H1 (cell line): ENCODE measurements at regions not wholly inside any gene's neighbourhood (a gene's known extent, or its start where the extent isn't known, plus 50 kb on each side); places are given as distances from the start of the nearest gene placed in this dataset.

Experiments
- BCL11A ChIP-seq, 2 experiments: IDR thresholded peaks; one replicate each; pipeline ENCODE4 v1.6.1; 2011; ENCODE audit warnings: low read depth in 2 of 2, low read length in 2 of 2, mild to moderate bottlenecking in 2 of 2
- CHD2 ChIP-seq: IDR thresholded peaks from 2 replicates; pipeline ENCODE4 v1.6.1; 2012; ENCODE audit warnings: low read length, improper control_type of control experiment
- CREB1 ChIP-seq: IDR thresholded peaks from 2 replicates; pipeline ENCODE4 v1.6.1; 2012; ENCODE audit warnings: inconsistent platforms
- CTCF ChIP-seq, 3 experiments: IDR thresholded peaks; 1 replicate in 2 of 3; 2 replicates in 1 of 3; pipeline versions ENCODE4 v1.5.1 to v1.6.1; 2011; ENCODE audit warnings: low read length in 3 of 3, mild to moderate bottlenecking in 3 of 3, inconsistent platforms in 2 of 3, low read depth in 1 of 3, moderate library complexity in 1 of 3; ENCODE audit not compliant: insufficient read depth in 1 of 3; ENCODE audit errors: control extremely low read depth in 1 of 3
- EP300 ChIP-seq, 2 experiments: IDR thresholded peaks; 1 replicate in 1 of 2; 2 replicates in 1 of 2; pipeline ENCODE4 v1.6.1; 2011 to 2012; ENCODE audit warnings: low read depth in 2 of 2, low read length in 2 of 2, mild to moderate bottlenecking in 2 of 2, borderline replicate concordance in 1 of 2, inconsistent platforms in 1 of 2, moderate library complexity in 1 of 2
- EZH2 ChIP-seq: fragments of 200-600 bp; sonication (generic); IDR thresholded peaks from 2 replicates; pipeline ENCODE4 v1.7.1; 2012; ENCODE audit warnings: low read depth, mild to moderate bottlenecking, moderate library complexity, low read length, inconsistent platforms; ENCODE audit not compliant: severe bottlenecking
- JUND ChIP-seq: IDR thresholded peaks from 2 replicates; pipeline ENCODE4 v1.6.1; 2011; ENCODE audit warnings: mild to moderate bottlenecking, improper control_type of control experiment, low read length
- PHF8 ChIP-seq: fragments of 200-600 bp; sonication (generic); conservative IDR thresholded peaks from 2 replicates; pipeline ENCODE4 v1.7.1; 2012; ENCODE audit warnings: low read depth, mild to moderate bottlenecking, inconsistent platforms, low read length, moderate library complexity
- POLR2A ChIP-seq, 2 experiments: IDR thresholded peaks; 1 replicate in 1 of 2; 2 replicates in 1 of 2; pipeline ENCODE4 v1.6.1; 2011; ENCODE audit warnings: low read depth in 2 of 2, low read length in 2 of 2, mild to moderate bottlenecking in 2 of 2; ENCODE audit errors: control extremely low read depth in 1 of 2
- POLR2AphosphoS5 ChIP-seq: IDR thresholded peaks from 2 replicates; pipeline ENCODE4 v1.6.1; 2011; ENCODE audit warnings: low read depth, low read length
- SP2 ChIP-seq: IDR thresholded peaks from 2 replicates; pipeline ENCODE4 v1.6.1; 2012; ENCODE audit warnings: mild to moderate bottlenecking, low read length, inconsistent platforms
- TEAD4 ChIP-seq: IDR thresholded peaks from 2 replicates; pipeline ENCODE4 v1.6.1; 2012; ENCODE audit warnings: low read depth, low read length, inconsistent platforms, mixed read lengths
- USF2 ChIP-seq: IDR thresholded peaks from 2 replicates; pipeline ENCODE4 v1.6.1; 2011; ENCODE audit warnings: low read length, improper control_type of control experiment
- TF ChIP-seq, protein P1 (sequence below): IDR thresholded peaks from 2 replicates; pipeline ENCODE4 v1.6.1; 2011; ENCODE audit warnings: low read depth, mild to moderate bottlenecking, low read length; ENCODE audit not compliant: insufficient read depth

- TF ChIP-seq EZH2: no peak
- no peak for TF ChIP-seq JUND
- TF ChIP-seq PHF8: no peak
- no peak for TF ChIP-seq CTCF (IDR thresholded peaks at IDR 0.05; ENCODE audit: control extremely low read depth in 1 of 3, insufficient read depth in 1 of 3, low read depth in 1 of 3, low read length in 3 of 3)
- no peak for TF ChIP-seq POLR2A (IDR thresholded peaks at IDR 0.05; ENCODE audit: control extremely low read depth in 1 of 2, low read depth in 2 of 2, low read length in 2 of 2)
- TF ChIP-seq, protein P1, sequence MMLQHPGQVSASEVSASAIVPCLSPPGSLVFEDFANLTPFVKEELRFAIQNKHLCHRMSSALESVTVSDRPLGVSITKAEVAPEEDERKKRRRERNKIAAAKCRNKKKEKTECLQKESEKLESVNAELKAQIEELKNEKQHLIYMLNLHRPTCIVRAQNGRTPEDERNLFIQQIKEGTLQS: no peak
- TF ChIP-seq EP300 (IDR thresholded peaks at IDR 0.05; ENCODE audit: borderline replicate concordance in 1 of 2, low read depth in 2 of 2, low read length in 2 of 2): no peak
- TF ChIP-seq TEAD4: no peak
- TF ChIP-seq CREB1: no peak
- no peak for TF ChIP-seq USF2
- TF ChIP-seq BCL11A (IDR thresholded peaks at IDR 0.05; ENCODE audit: low read depth in 2 of 2, low read length in 2 of 2): no peak
- TF ChIP-seq SP2: no peak
- no peak for TF ChIP-seq POLR2AphosphoS5
- no peak for TF ChIP-seq CHD2
Observed at GRCh38 chr6:121876721-121877120, 441.3 kb downstream of the GJA1 start.
